Tibial nerve (tissue), 4 donors: ENCODE measurements at regions not wholly inside any gene's neighbourhood (a gene's known extent, or its start where the extent isn't known, plus 50 kb on each side); places are given as distances from the start of the nearest gene placed in this dataset.

Experiments
- CTCF ChIP-seq, 5 experiments: fragments of 200-600 bp in 3 of 5; fragments of 450-650 bp in 2 of 5; sonication (generic) in 3 of 5; IDR thresholded peaks; one replicate each; pipeline ENCODE4 v1.5.1; 2016 to 2019; ENCODE audit warnings: antibody characterized with exemption in 5 of 5, mild to moderate bottlenecking in 3 of 5, moderate library complexity in 2 of 5
- EP300 ChIP-seq, 2 donors: sonication (generic); formaldehyde crosslinking; IDR thresholded peaks; one replicate each; pipeline ENCODE4 v1.6.1; 2017; ENCODE audit warnings: antibody characterized with exemption in 2 of 2, mild to moderate bottlenecking in 1 of 2

- TF ChIP-seq CTCF (IDR thresholded peaks at IDR 0.05) (no peak), EP300 (IDR thresholded peaks at IDR 0.05) (no peak)
These were observed 285.3 kb upstream of the KITLG start for GRCh38 chr12:88865537-88865936.
